ENCODE measurements at regions not wholly inside any gene's neighbourhood (a gene's known extent, or its start where the extent isn't known, plus 50 kb on each side); places are given as distances from the start of the nearest gene placed in this dataset.

- no peak for TF ChIP-seq CTCF (conservative IDR thresholded peaks at IDR 0.05; ENCODE audit: low read depth, low read length)
- TF ChIP-seq BHLHE40 (IDR thresholded peaks at IDR 0.05; ENCODE audit: low read depth, low read length) = no peak
- no peak for TF ChIP-seq POLR2A (IDR thresholded peaks at IDR 0.05; ENCODE audit: low read depth, low read length)
- no peak for TF ChIP-seq CHD1 (IDR thresholded peaks at IDR 0.05; ENCODE audit: low read depth, low read length)
- no peak for TF ChIP-seq FOS (IDR thresholded peaks at IDR 0.05; ENCODE audit: low read depth, low read length)
- TF ChIP-seq USF2 (IDR thresholded peaks at IDR 0.05; ENCODE audit: low read depth, low read length) = no peak
- TF ChIP-seq RFX5 (IDR thresholded peaks at IDR 0.05; ENCODE audit: low read depth, low read length) = no peak
- TF ChIP-seq ELK1 (IDR thresholded peaks at IDR 0.05; ENCODE audit: borderline replicate concordance, low read depth, low read length) = no peak
- TF ChIP-seq MXI1 (IDR thresholded peaks at IDR 0.05; ENCODE audit: borderline replicate concordance, low read depth, low read length) = no peak
- TF ChIP-seq RAD21 (IDR thresholded peaks at IDR 0.05; ENCODE audit: low read length) = no peak
Measured at GRCh38 chr14:101019541-101019940, 116.0 kb upstream of the RTL1 start.
